ENCODE measurements at regions not wholly inside any gene's neighbourhood (a gene's known extent, or its start where the extent isn't known, plus 50 kb on each side); places are given as distances from the start of the nearest gene placed in this dataset.

DNA sequence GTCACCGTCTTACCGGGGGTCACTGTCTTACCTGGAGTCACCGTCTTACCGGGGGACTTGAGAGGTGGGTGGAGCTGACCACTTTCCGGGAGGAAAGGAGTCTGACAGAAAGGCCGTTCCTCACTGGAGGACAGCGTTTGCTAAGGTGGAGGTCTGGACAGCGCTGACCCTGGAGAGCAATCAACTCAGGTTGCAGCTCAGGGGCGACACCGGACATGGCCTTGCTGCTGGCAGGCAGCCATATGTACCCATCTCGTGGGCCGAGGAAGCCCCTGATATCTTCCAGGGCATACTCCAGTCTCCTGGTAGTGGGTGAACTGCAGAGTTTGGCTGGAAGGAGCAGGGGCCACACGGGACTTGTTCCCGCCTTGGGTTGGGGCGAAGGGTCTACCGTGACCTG, 234.6 kb upstream of the MYT1L start:
- no peaks in the 10 kb centered on the region for H3K36me3 ChIP-seq (ENCODE audit: low read depth)
- H3F3A ChIP-seq (ENCODE audit: insufficient read depth, low read depth) = no peaks in the 10 kb centered on the region
- H4K20me1 ChIP-seq (ENCODE audit: insufficient read depth) = no peaks in the 10 kb centered on the region; the same call in 1 of the 2 replicates
- H3K27me3 ChIP-seq (ENCODE audit: insufficient read depth, low read depth) = peaks cover 98% of the 10 kb centered on the region
- no peak for TF ChIP-seq EZH2 (IDR thresholded peaks at IDR 0.05; ENCODE audit: low read depth)
- no peak overlapping the region for H3K4me3 ChIP-seq
- H3K79me2 ChIP-seq (ENCODE audit: low read depth) = no peaks in the 10 kb centered on the region
- H3K4me2 ChIP-seq = no peak overlapping the region
- DNase-seq = no peak
- no peaks in the 10 kb centered on the region for H3K9me2 ChIP-seq (ENCODE audit: insufficient read depth)
- no peaks in the 10 kb centered on the region for H3K4me1 ChIP-seq (replicated peaks; ENCODE audit: insufficient read depth)
- H2AFZ ChIP-seq = no peak overlapping the region
- POLR2A ChIA-PET (ENCODE audit: unreplicated experiment) = no interaction called here
- BruUV-seq (replicated peaks) = no TSS peak
- no peak overlapping the region for H3K27ac ChIP-seq
- H3K9me3 ChIP-seq (ENCODE audit: insufficient read depth, low read depth) = no peaks in the 10 kb centered on the region
- CTCF ChIA-PET = no interaction called here
- intact Hi-C loops (cut with micrococcal nuclease; ENCODE audit: unreplicated experiment) = no loop called here

DNA sequence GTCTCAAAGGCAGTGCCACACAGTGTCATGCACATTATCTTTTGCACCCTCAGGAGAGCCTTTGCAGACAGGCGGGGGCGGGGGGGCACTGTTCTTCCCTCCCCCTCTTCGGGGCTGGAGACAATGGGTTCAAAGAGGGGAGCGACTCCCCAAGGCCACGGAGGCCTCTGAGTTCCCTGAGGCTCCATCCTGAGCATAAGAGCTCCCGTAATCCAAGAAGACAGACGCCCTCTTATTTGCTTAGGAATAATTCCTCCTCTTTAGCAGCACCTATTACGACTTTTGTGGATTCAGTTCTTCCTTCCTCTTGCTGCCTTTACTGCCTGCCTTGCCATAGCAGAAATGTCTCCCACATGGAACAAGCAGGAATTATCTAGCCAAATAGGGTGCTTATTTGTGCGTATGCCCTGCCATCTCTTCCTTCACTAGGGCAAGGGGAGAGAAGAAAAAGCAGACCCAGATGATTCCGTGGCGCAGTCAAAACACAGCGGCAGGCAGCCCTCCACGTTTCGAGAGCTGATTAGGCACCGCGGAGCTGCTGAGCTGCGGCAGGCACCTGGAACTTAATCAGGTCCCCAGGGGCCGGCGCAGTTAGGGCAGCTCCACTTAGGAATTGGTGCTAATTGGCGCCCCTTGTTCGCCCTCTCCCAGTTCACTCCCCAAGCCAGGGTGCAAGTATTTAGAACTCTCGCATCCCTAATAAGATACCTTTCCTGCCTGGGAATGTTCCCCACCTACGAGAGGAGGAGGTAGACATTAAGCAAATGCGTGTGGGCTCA, 233.4 kb upstream of the MYT1L start:
- no peaks in the 10 kb centered on the region for H3K4me1 ChIP-seq (replicated peaks; ENCODE audit: insufficient read depth)
- BruUV-seq (replicated peaks) = no TSS peak
- H3K27me3 ChIP-seq (ENCODE audit: insufficient read depth, low read depth) = peaks cover 98% of the 10 kb centered on the region
- DNase-seq = no peak
- no peaks in the 10 kb centered on the region; the same call in 1 of the 2 replicates for H4K20me1 ChIP-seq (ENCODE audit: insufficient read depth)
- no peaks in the 10 kb centered on the region for H3K79me2 ChIP-seq (ENCODE audit: low read depth)
- intact Hi-C loops (cut with micrococcal nuclease; ENCODE audit: unreplicated experiment) = no loop called here
- POLR2A ChIA-PET (ENCODE audit: unreplicated experiment) = no interaction called here
- CTCF ChIA-PET = no interaction called here
- no peaks in the 10 kb centered on the region for H3K9me3 ChIP-seq (ENCODE audit: insufficient read depth, low read depth)
- no peaks in the 10 kb centered on the region for H3K36me3 ChIP-seq (ENCODE audit: low read depth)
- H3K9me2 ChIP-seq (ENCODE audit: insufficient read depth) = no peaks in the 10 kb centered on the region
- no peak for TF ChIP-seq EZH2 (IDR thresholded peaks at IDR 0.05; ENCODE audit: low read depth)
- no peak for TF ChIP-seq CTCF (conservative IDR thresholded peaks at IDR 0.05)
- no peaks in the 10 kb centered on the region for H3F3A ChIP-seq (ENCODE audit: insufficient read depth, low read depth)
- H2AFZ ChIP-seq = no peak overlapping the region
- no peak overlapping the region for H3K4me3 ChIP-seq
- no peak overlapping the region for H3K4me2 ChIP-seq
- no peak overlapping the region for H3K27ac ChIP-seq

DNA sequence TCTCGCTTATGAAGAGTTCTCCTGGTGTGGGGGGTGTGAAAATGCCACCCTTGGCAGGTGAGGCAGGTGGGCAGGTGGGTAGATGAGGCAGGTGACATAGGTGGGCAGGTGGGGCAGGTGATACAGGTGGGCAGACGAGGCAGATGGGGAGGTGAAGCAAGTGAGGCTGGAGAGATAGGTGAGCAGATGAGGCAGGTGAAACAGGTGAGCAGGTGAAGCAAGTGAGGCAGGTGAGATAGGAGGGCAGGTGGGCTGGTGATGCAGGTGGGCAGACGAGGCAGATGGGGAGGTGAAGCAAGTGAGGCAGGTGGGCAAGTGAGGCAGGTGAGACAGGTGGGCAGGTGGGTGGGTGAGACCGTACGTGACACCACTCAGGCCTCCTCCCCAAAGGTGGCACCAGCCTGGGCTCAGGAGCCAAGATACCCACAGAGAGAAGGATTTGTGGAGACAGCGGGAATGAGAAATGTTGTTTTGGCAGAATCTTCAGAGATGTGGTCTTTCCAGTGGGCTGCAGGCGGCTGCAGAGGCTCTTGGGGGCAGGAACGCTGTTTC, 232.3 kb upstream of the MYT1L start:
- Histone ChIP-seq H3K4me3 (no peak overlapping the region), H3K27me3 (ENCODE audit: insufficient read depth, low read depth) (peaks cover 98% of the 10 kb centered on the region), H2AFZ (no peak overlapping the region), H3K79me2 (ENCODE audit: low read depth) (no peaks in the 10 kb centered on the region), H3K4me1 (replicated peaks; ENCODE audit: insufficient read depth) (no peaks in the 10 kb centered on the region), H3F3A (ENCODE audit: insufficient read depth, low read depth) (no peaks in the 10 kb centered on the region), H4K20me1 (ENCODE audit: insufficient read depth) (no peaks in the 10 kb centered on the region), H3K36me3 (ENCODE audit: low read depth) (no peaks in the 10 kb centered on the region), H3K9me3 (ENCODE audit: insufficient read depth, low read depth) (no peaks in the 10 kb centered on the region), H3K4me2 (no peak overlapping the region), H3K9me2 (ENCODE audit: insufficient read depth) (no peaks in the 10 kb centered on the region), H3K27ac (no peak overlapping the region)
- no TSS peak for BruUV-seq (replicated peaks)
- no peak for TF ChIP-seq EZH2 (IDR thresholded peaks at IDR 0.05; ENCODE audit: low read depth)
- CTCF ChIA-PET = no interaction called here
- intact Hi-C loops (cut with micrococcal nuclease; ENCODE audit: unreplicated experiment) = no loop called here
- POLR2A ChIA-PET (ENCODE audit: unreplicated experiment) = no interaction called here
- DNase-seq = no peak

DNA sequence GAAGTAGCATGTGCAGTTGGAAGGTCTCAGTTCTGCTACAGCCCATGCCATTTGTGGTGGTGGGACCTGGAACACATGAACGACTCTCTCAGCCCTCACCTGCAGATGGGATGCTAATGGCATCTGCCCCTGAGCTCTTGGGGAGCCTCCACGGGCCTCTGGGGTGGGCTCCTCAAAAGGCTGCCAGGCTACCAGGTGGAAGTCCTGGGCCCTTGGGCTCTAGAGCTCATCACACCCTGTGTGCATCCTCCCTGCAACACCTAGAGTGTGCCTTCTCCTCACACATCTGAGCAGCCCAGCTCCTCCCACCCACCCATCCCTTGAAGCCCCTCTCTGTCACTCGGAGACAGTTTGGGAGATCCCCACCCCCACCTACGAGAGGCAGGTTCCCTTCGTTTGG, 231.8 kb upstream of the MYT1L start:
- Histone ChIP-seq H3K4me3 (no peak overlapping the region), H3K79me2 (ENCODE audit: low read depth) (no peaks in the 10 kb centered on the region), H3K4me1 (replicated peaks; ENCODE audit: insufficient read depth) (no peaks in the 10 kb centered on the region), H4K20me1 (ENCODE audit: insufficient read depth) (no peaks in the 10 kb centered on the region), H3K27me3 (ENCODE audit: insufficient read depth, low read depth) (peaks cover 98% of the 10 kb centered on the region), H3K27ac (no peak overlapping the region), H3K9me3 (ENCODE audit: insufficient read depth, low read depth) (no peaks in the 10 kb centered on the region), H3F3A (ENCODE audit: insufficient read depth, low read depth) (no peaks in the 10 kb centered on the region), H3K36me3 (ENCODE audit: low read depth) (no peaks in the 10 kb centered on the region), H2AFZ (no peak overlapping the region), H3K4me2 (no peak overlapping the region), H3K9me2 (ENCODE audit: insufficient read depth) (no peaks in the 10 kb centered on the region)
- POLR2A ChIA-PET (ENCODE audit: unreplicated experiment) = no interaction called here
- no TSS peak for BruUV-seq (replicated peaks)
- TF ChIP-seq EZH2 (IDR thresholded peaks at IDR 0.05; ENCODE audit: low read depth) (no peak), CTCF (conservative IDR thresholded peaks at IDR 0.05) (no peak)
- DNase-seq = no peak
- intact Hi-C loops (cut with micrococcal nuclease; ENCODE audit: unreplicated experiment) = no loop called here
- CTCF ChIA-PET = no interaction called here

Data from PC-9 (cell line).